Stimulated activated CD4-positive, alpha-beta T cell treated with anti-CD3 and anti-CD28 coated beads, Interleukin-15, amount 100 ng/mL, for 24 hours (primary cell): ENCODE measurements at regions not wholly inside any gene's neighbourhood (a gene's known extent, or its start where the extent isn't known, plus 50 kb on each side); places are given as distances from the start of the nearest gene placed in this dataset.

ENCODE experiments used
- DNase-seq: peaks from one replicate; pipeline ENCODE4 v3.0.0-alpha.2; 2020

- no peak for DNase-seq
These were observed 88.8 kb upstream of the ARHGEF3 start for GRCh38 chr3:56890448-56891091.

GRCh38 chr3:56889131-56889530, 87.4 kb upstream of the ARHGEF3 start:
- DNase-seq, result no peak

DNA sequence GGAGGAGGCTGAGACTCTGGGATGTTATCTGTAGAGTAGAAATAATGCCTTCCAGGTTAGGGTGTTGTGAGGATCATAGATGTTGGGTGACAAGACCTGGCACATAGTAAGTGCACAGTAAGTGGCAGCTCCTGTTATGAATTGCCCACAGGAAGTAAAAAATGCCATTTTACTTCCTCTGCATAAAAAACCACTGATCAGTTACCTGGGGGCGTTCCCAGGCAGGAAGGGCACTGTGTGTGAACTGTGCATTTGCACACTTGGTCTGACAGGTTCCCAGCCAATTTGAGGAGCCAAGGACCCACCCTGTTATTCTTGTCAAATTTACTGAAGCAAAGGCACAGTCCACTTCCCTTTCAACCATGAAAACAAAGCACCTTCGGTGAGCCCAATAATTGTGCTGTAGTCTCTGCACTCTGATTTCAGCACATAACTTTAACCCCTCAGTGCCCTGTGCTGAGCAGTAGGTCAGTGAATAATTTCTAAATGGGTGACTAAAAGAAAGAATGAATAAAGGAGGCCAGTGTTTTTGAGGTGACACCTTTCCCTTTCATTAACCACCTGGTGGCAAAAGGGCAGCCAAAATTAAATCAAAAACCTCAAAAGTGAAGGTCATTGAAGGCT, 85.8 kb upstream of the ARHGEF3 start:
- DNase-seq, result peak; percentile 40

- no peak for DNase-seq
These were observed 84.6 kb upstream of the ARHGEF3 start for GRCh38 chr3:56886314-56886713.

DNA sequence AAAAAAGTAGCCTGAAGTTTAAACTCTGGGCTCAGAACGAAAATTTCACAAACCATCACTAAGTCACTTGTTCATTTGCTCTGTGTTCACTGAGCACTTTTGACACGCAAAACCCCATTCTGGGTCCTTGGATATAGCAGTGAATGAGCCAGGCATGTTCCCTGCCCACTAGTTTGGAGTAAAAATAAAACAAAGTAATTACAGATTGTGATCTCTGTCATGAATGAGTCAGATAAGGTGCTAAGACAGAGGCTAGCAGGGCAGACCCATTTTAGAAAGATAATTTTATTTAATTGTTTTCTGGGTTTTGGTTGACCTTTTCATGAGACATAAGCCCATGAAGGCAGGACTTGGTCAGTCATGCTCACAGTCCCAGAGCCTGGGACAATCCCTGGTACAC, 84.1 kb upstream of the ARHGEF3 start:
- DNase-seq, result no peak

- no peak for DNase-seq
These were observed 83.7 kb upstream of the ARHGEF3 start for GRCh38 chr3:56885453-56885852.

- no peak for DNase-seq
These were observed 82.6 kb upstream of the ARHGEF3 start for GRCh38 chr3:56884387-56884786.

- no peak for DNase-seq
These were observed 82.1 kb upstream of the ARHGEF3 start for GRCh38 chr3:56883828-56884227.

GRCh38 chr3:56882896-56883295, 81.1 kb upstream of the ARHGEF3 start:
- DNase-seq, result no peak

GRCh38 chr3:56881841-56882240, 80.1 kb upstream of the ARHGEF3 start:
- DNase-seq, result no peak

DNA sequence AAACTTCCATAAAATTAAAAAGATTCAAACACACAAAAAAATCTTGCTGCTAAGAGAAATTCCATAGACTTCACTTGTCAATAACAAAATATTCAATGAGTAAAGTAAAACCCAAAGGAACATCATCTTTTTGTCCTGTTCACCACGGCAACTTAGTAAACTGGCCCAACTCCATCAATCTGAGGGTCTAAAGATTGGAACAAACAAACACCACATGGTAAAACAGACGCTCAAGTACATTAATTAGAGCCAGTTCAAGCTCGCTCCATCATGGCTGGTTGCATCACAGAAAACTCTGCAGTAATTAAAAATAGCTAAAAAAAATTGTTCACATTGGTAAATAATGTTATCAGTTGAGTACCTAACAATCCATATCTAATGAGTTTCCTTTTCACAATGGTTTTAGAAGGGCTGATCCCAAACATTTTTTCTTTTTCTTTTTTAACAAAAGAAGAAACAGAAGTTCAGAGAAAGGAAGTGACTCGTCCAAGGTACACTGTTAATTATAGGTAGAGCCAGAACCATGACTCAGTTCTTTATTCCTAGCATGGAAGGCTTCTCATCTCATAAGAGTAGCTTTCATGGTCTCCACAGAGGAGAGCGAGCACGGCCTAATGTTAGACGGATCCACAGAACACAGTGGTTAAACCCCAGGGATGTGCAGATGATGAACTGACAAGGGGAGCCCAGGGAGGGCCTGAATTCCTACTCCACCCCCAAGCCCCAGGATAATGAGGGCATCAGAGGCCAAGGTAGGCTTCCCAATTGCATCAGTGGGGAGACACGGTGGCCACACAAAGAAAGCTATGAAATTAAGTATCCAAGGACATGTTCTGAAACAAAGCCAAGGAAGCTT, 79.2 kb upstream of the ARHGEF3 start:
- no peak for DNase-seq

DNA sequence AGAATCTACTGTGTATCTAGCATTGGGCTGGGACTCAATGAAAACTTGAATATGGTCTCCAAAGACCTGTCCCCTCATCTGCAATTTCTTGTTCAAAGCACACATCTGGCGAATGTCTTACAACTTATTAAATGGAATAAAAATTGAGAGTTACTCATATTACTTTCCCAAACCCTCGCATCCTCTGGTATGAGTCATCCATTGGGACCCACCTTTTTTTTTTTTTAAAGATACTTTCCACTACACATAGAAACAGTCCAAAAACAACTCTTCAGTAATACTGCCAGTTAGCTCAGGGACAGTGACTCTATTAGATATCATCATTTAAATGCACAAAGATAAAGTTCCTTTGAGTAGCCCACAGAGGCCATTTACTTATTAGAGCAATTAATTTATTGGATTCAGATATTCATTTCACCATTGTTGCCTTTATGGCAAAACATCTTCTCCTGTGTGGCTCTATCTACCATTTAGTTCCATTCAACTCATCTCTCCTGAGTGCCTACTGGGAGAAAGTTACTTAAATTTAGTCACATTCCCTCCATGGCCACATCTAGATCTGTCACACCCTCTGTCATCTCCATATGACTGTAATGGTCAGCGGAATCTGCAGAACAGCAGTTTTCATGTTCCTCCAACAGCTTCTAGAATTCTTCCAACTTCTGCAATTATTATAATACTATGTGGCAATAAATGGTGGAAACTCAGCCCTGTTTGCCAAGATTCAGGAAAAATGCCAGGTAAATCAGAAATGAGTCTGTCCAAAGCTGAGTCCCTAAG, 77.9 kb upstream of the ARHGEF3 start:
- no peak for DNase-seq

- peak; percentile 73 for DNase-seq
These were observed 76.3 kb upstream of the ARHGEF3 start for GRCh38 chr3:56878074-56878473.

DNA sequence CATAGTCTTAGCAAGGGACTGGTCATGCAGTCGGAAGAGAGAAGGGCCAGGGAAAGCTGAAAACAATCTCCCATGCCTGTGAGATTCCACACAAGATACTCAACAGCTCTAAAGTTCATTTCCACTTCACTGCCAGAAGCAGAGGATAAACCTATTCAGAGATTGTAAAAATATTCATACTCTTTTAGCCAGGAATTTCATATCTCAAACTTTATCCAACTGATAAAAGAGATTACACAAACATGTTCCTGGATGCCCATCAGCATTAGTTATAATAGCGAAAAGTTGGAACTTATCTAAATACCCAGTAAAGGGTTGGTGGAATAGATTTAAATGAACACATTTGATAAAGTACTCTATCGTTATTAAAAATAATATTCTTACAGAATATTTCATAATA, 75.2 kb upstream of the ARHGEF3 start:
- no peak for DNase-seq

- no peak for DNase-seq
These were observed 72.5 kb upstream of the ARHGEF3 start for GRCh38 chr3:56874269-56874668.

- no peak for DNase-seq
These were observed 68.7 kb upstream of the ARHGEF3 start for GRCh38 chr3:56870436-56870835.

DNA sequence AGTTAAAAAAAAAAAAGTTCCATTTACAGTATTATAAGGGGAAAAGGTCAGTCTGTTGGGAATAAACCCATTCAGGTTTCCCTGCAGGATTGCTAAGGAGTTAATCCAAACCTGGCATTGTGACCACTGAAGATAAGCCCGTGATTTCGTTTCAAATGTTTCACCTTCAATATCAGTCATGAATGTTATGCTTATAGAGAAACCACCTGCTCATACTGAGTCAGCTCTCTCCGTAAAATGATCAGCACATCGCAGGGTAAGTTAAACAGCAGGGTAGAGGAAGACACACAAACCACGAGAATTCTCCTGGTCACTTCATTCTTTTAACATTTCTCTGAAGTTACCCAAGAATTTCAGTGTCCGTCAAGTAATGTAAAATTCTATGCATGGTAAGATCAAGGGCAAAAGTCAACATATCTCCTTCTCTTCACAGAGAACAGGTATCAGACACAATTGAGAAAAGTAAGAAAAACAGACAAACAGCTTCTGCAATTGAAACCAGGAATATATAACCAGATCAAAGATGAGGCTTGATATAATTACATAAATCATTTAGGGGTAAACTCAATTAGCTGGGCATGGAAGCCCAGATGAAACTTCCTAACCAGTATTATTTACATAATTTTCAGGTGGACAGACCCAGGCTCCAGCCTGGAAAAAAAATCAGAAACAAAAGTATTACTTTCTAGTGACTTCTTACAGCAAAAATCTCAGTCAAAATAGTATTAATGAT, 67.6 kb upstream of the ARHGEF3 start:
- no peak for DNase-seq

GRCh38 chr3:56868706-56869105, 67.0 kb upstream of the ARHGEF3 start:
- no peak for DNase-seq

DNA sequence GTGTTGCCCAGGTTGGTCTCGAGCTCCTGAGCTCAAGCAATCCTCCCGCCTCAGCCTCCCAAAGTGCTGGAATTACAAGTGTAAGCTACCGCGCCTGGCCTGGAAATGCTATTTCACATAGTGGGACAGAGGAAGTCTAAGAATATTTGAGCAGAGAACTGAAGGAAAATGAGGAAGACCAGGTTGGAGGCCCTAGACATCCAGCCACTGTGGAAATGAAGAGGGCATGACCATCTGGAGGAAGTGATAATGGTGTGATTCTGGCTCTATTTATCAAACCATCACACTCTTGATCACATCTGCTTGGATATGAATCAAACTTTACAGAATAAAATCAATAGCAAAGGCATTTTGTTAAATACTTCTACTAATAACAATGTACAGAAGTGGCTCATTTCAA, 65.9 kb upstream of the ARHGEF3 start:
- no peak for DNase-seq

DNA sequence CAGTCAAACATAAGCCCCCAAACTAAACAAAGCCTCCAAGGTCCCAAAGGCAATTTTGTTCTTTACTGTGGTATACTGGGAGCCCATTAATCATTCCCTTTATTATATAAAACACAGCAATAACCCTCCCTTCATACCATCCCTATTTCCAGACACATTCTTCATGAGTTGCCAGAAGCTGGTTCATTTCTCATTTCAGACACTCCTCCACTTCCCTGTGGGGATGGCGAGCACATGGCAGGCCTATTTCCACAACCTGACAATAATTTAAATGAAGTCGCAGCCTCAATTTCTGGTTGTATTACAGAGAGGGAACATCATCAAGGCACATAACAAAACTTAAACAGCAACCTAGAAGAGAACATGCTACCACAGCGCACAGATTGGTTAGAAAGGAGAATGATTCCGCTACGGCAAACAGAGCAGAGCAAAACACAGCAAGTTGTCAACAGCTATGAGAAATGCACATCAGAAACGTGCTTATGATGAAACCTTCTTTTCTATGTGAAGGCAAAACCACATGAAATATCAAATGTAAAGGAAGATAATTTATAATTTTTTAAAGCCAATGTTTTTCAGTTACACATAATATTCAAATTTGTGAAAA, 63.3 kb upstream of the ARHGEF3 start:
- DNase-seq, result no peak

DNA sequence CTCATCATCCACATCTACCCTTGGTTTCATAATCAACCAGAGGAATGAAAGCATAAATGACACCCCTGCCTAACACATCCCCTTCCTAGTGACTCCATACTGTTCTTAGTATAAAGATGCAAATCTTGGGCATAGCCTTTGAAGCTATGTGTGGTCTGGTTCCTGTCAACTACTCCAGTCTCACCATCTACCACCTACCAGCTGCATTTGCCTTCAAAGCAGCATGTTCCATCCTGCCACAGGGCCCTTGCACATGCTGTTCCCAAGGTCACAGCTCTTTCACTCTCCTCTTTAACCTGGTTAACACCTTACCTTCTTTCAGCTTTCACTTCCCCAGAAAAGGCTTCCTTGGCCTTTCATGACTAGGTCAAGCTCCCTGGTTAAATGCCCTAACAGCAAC, 62.3 kb upstream of the ARHGEF3 start:
- DNase-seq, result peak; percentile 68
